ENCODE measurements at regions not wholly inside any gene's neighbourhood (a gene's known extent, or its start where the extent isn't known, plus 50 kb on each side); places are given as distances from the start of the nearest gene placed in this dataset.

DNA sequence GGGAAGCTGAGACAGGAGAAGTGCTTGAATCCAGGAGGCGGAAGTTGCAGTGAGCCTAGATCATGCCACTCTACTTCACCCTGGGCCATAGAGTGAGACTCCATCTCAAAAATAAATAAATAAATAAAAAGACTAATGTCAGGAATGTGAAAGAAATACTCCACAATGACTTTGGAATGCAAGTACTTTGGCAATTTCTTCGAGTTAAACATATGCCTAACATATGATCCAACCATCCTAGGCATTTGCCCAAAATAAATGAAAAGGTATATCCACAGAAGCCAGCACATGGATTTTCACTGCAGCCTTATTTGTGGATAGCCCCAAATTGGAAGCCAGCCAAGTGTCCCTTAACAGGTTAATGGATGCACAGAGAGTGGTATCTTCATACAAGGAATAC is 357.9 kb upstream of the TMEM132C start:
- DNase-seq: no peak

DNA sequence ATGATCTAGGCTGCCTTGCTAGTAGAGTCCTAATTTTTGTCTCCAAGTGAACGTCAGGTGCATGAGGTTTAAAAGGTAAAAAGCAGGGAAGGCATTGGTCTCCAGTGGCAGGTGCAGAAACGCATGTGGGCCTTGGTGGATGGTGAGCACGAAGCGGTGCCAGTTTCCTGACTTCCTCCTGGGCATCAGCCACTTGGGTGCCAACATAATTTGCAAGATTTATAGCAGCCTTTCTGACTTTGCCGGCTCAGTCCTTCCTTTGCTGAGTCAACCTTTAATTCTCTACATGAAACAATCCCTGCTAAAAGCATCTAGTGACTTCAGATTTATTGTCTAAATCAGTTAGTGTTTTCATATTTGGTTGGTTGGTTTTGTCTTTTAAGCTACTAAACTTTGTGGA is 355.7 kb upstream of the TMEM132C start:
- DNase-seq: no peak

DNA sequence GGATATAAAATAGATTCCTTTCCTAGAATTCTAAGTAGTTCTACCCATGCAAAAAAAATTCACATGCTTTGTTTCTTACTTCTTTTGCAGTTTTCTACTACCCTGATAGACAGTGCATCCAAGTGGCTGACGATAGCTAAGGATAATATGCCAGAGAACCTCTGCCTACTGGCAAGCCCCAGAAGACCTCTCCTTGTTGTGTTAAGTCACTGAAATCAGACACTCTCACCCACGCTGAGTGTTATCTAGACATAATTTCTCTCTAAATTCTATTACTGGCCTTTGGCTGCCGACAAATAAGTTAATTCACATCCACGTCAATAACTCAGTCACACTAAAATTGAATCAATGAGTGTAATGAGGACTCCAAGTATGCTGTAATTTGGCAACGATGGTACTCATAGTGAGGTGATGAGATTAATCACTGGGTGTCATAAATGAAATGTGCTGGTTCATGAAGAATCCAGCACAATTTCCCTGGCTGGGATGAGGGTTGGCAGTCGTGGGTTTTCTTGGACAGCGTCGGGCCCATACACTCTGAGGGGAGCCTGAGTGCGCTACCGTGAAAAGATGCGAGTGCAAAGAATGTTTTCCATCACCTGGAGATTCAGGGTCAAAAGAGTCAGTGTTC is 354.8 kb upstream of the TMEM132C start:
- no peak for DNase-seq

GRCh38 chr12:127923501-127923900 is 343.5 kb upstream of the TMEM132C start:
- no peak for DNase-seq

DNA sequence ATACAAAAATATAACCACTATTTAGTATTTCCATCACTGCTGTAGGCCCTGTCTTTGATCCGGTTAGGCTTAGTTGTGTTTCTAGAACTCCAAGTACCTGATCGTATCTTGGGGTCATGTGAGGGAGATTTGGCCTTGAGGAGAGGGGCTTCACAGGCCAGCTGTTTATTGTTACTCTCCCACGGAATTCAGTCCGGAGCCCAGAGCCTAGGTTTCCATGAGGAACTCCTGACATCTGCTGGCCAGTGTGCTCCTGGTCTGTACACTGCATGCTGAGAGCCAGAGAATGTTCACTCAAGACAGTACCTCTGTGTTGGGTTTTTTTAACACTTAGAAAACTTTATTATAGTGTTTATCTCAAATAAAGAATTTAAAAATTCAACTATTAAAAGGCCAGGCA is 341.0 kb upstream of the TMEM132C start:
- DNase-seq: no peak

DNA sequence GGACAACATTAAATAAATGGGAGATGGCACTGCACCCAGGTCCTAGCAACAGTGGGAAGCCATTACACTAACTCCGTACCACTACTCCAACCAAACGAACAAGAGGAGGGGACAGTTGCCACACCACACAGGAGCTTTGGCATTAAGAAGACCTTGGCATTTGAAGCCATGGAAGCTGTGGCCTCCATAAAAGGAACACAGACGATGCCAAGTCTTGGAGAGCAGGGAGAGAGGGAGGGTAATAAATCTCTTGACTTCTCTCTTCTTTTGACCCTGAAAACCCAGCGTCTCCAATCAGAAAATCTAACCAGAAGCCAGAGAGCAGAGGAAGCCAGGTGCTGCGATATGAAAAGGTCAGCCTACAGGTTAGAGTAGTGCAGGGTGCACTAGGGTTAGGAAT is 338.8 kb upstream of the TMEM132C start:
- DNase-seq: no peak

DNA sequence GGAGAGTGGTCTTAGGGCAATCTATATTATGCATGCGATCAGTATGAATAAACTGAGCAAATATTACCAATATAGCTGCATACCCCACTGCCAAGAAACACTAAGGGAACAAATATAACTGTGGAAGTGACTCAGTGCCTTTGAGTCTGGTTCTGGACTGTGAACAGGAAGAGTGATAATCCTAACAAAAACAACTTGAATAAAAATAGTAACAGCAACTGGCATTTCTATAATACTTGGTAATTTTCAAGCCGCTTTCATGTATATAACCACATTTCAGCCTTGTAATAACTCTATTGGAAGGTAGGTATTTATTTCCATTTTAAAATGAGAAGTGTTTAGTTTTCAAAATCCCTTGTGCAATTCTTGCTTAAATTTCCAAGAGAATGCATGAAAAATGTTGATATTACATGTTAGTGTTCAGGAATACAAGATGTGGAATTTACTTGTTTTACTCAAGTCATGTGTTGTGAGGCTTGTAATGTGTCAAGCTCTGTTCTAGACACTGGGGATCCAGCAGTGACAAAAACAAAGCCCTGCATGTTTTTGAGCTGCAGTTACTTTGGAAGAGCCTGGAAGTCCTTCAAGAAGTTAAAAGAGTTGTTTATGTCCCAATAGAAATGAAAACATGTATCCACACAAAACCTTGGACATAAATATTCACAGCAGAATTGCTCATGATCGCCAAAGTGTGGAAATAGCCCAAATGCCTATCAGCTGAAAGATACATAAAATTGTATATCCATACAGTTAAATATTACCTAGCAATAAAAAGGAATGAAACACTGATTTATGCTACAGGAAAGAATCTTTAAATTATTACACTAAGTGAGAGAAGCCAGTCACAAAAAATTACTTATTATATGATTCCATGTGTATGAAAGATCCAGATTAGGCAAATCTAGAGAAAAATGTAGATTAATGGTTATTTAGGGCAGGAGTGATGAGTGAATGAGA is 338.1 kb upstream of the TMEM132C start:
- no peak for DNase-seq

- no peak for DNase-seq
Measured at GRCh38 chr12:127930122-127930521, 336.8 kb upstream of the TMEM132C start.

- DNase-seq: no peak
Measured at GRCh38 chr12:127934409-127934808, 332.6 kb upstream of the TMEM132C start.

DNA sequence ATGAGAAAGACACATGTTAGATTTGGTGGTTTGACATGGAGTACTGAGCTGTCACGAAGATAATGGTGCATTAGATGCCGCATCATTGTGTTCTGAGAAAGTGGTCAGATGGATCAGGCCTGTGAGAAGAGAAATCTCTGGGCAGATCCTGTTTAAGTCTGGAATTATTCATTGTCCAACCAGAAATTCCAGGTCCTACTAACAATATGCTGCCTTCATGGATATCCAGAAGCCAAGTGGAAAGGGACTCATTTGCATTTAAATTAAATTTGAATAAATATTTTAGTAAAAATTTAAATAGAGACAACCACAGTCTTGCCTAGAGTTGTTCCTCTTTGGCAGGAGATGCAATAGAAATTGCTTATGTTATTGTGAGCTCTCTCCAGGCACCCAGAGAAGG is 330.5 kb upstream of the TMEM132C start:
- no peak for DNase-seq

- DNase-seq: no peak
Measured at GRCh38 chr12:127941332-127941731, 325.6 kb upstream of the TMEM132C start.

GRCh38 chr12:127942981-127943380 is 324.0 kb upstream of the TMEM132C start:
- DNase-seq: no peak

DNA sequence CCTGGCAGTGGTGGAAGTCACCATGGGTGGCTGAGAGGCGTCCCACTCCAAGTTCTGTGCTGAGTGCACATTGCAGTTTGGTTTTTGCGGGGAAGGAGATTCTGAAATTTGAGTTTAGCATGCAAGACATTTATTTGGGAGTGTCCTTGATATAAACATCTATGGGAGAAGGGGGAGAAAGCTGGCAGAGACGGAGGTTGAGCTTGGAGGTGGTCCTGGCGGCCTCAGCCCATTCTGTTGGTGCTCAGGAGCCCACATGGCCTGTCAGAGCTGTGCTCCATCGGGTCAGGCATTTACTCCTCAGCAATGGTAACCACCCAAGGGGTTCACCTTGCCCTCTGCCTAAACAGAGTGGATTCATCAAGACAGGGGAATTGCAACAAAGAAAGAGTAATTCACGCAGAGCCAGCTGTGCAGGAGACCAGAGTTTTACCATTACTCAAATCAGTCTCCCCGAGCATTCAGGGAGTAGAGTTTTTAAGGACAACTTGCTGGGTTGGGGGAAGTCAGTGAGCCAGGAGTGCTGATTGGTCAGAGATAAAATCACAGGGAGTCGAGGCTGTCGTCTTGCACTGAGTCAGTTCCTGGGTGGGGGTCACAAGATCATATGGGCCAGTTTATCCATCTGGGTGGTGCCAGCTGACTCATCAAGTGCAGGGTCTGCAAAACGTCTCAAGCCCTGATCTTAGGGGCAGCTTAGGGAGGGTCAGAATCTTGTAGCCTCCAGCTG is 323.3 kb upstream of the TMEM132C start:
- DNase-seq: no peak

DNA sequence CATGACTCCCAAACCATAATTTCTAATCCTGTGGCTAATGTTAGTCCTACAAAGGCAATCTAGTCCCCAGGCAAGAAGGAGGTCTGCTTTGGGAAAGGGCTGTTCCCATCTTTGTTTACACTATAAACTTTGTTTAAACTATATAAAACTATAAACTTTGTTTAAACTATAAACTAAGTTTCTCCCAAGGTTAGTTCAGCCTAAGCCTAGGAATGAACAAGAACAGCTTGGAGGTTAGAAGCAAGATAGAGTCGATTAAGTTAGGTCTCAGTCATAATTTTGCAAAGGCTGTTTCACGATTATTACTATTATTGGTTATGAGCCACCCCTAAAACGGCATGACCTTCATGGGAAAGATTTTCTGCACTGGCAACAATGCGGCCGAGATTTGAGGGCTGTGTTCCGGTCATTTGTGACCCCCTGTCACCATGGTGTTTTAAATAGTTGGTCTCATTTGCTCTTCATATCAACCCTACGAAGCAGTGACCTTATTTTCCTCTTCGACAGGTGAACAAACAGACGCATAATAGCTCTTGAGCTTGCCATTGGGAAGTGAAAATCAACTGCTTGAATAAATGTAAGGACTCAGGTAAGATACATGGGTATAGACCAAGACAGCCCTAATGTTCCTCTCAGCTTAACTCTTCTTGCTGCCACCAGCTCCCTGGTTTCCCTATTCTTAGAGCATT is 322.6 kb upstream of the TMEM132C start:
- DNase-seq: no peak

- DNase-seq: no peak
Measured at GRCh38 chr12:127957001-127957660, 309.8 kb upstream of the TMEM132C start.

GRCh38 chr12:127962303-127962702 is 304.7 kb upstream of the TMEM132C start:
- DNase-seq: no peak

GRCh38 chr12:127963933-127964332 is 303.0 kb upstream of the TMEM132C start:
- DNase-seq: no peak

DNA sequence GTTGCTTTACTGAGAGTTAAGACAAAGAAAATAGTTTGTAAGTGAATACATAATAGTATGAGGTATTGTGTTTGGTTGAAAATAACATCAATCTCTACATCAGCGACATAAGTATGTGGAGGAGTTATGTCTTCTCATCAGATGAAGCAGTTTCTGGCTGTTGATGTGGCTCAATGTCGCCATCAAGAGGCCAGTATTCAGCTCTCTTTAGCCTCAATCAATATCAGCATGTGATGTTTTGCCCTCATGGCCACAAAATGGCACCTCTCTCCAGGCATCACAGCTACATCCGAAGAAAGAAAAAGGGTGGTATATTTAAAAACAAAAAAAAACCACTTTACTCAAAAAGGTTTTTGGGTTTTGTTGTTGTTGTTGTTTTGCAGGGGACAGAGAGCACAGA is 302.3 kb upstream of the TMEM132C start:
- DNase-seq: no peak

DNA sequence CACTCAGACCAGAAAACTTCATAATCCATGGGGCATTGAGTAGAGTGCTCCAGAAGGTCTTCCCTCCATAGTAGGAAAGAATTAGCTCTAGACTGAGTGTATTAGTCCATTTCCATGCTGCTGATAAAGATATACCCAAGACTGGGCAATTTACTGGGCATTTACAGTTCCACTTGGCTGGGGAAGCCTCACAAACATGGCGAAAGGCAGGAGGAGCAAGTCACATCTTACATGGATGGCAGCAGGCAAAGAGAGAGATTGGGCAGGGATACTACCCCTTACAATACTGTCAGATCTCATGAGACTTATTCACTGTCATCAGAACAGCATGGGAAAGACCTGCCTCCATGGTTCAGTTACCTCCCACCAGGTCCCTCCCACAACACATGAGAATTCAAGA is 300.6 kb upstream of the TMEM132C start:
- no peak for DNase-seq

DNA sequence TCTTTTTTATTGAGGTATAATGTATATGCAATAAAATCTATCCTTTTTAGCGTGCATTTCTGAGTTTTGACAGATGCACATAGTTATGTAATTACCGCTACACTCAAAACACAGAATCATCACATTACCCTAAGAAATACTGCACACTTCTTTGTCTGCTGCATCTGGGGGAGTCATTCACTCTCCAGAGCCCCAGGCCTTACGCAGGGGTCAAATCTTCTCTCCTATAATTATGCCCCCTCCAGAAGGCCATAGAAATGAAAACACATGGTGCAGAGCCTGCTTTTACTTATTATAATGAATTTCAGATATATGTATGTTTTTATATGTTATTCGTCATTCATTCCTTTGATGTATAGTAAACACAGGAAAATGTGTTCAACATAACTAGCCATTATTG is 296.5 kb upstream of the TMEM132C start:
- no peak for DNase-seq

GRCh38 chr12:127980585-127980984 is 286.4 kb upstream of the TMEM132C start:
- no peak for DNase-seq

DNA sequence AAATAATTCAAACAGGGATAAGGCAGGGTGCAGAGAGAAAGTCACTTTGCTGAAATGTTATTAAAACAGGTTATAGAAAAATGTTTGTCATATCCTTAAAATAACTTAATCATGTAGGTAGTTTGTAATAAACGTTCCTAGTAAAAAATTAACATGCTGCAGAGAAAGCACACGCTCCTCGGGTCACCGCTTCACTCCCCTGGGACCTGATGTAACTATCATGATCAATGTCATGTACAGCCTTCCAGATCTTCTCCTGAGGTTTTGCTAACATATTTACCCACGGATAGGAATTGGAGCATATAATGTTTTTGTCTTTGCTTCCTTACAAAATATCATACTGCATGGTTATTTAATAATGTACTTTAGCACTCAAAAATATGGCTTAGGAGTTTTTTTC is 285.1 kb upstream of the TMEM132C start:
- no peak for DNase-seq
